GM12801 (cell line): ENCODE measurements at regions not wholly inside any gene's neighbourhood (a gene's known extent, or its start where the extent isn't known, plus 50 kb on each side); places are given as distances from the start of the nearest gene placed in this dataset.

ENCODE experiments used
- CTCF ChIP-seq: IDR thresholded peaks from one replicate; pipeline ENCODE4 v1.5.1; 2011; ENCODE audit warnings: control low read depth; ENCODE audit not compliant: insufficient read length; ENCODE audit errors: extremely low read depth

GRCh38 chr1:38433084-38433722, 386.6 kb upstream of the POU3F1 start:
- TF ChIP-seq CTCF, result no peak

- no peak for TF ChIP-seq CTCF
These were observed 385.2 kb upstream of the POU3F1 start for GRCh38 chr1:38431535-38432376.

GRCh38 chr1:38430949-38431348, 384.4 kb upstream of the POU3F1 start:
- TF ChIP-seq CTCF, result no peak

GRCh38 chr1:38424677-38425076, 378.1 kb upstream of the POU3F1 start:
- no peak for TF ChIP-seq CTCF

- no peak for TF ChIP-seq CTCF
These were observed 374.1 kb upstream of the POU3F1 start for GRCh38 chr1:38420666-38421065.

- TF ChIP-seq CTCF, result no peak
These were observed 371.8 kb upstream of the POU3F1 start for GRCh38 chr1:38418195-38419030.

- no peak for TF ChIP-seq CTCF
These were observed 357.1 kb upstream of the POU3F1 start for GRCh38 chr1:38403667-38404066.
